CD14-positive monocyte (primary cell): ENCODE measurements at regions not wholly inside any gene's neighbourhood (a gene's known extent, or its start where the extent isn't known, plus 50 kb on each side); places are given as distances from the start of the nearest gene placed in this dataset.

Experiments
- DNase-seq, 3 donors: peaks; one replicate each; pipeline ENCODE4 v3.0.0-alpha.2; 2011 to 2022
- H2AFZ ChIP-seq: 2 replicates; pipeline ENCODE4 v1.6.0; 2012; ENCODE audit warnings: mild to moderate bottlenecking, low read depth, low read length, inconsistent platforms; ENCODE audit not compliant: insufficient read depth, poor library complexity, severe bottlenecking
- H3K27ac ChIP-seq, 2 donors: 1 replicate in 1 of 2; 2 replicates in 1 of 2; pipeline ENCODE4 v1.5.1; 2012 to 2013; ENCODE audit warnings: low read length in 2 of 2, control low read depth in 1 of 2, inconsistent platforms in 1 of 2, low read depth in 1 of 2, mild to moderate bottlenecking in 1 of 2
- H3K27me3 ChIP-seq, 2 donors: one replicate each; pipeline versions ENCODE4 v1.6.0 to v1.6.1; 2011 to 2013; ENCODE audit warnings: low read length in 2 of 2; ENCODE audit not compliant: control insufficient read depth in 2 of 2, insufficient read depth in 2 of 2
- H3K36me3 ChIP-seq, 2 donors: replicated peaks in 1 of 2; 1 replicate in 1 of 2; 2 replicates in 1 of 2; pipeline versions ENCODE4 v1.5.1 to v1.6.1; 2012 to 2013; ENCODE audit warnings: low read length in 2 of 2, control low read depth in 1 of 2, inconsistent platforms in 1 of 2, mild to moderate bottlenecking in 1 of 2; ENCODE audit not compliant: insufficient read depth in 2 of 2, control insufficient read depth in 1 of 2
- H3K4me1 ChIP-seq, 2 donors: 1 replicate in 1 of 2; 2 replicates in 1 of 2; pipeline versions ENCODE4 v1.5.1 to v1.6.1; 2012 to 2013; ENCODE audit warnings: low read length in 2 of 2, control low read depth in 1 of 2, inconsistent platforms in 1 of 2, mild to moderate bottlenecking in 1 of 2, moderate library complexity in 1 of 2; ENCODE audit not compliant: insufficient read depth in 2 of 2, control insufficient read depth in 1 of 2
- H3K4me2 ChIP-seq: replicated peaks from 2 replicates; pipeline ENCODE3; 2012; ENCODE audit warnings: low read length, moderate library complexity, mild to moderate bottlenecking; ENCODE audit not compliant: poor library complexity, severe bottlenecking; ENCODE audit errors: extremely low read depth
- H3K4me3 ChIP-seq, 3 experiments: fragments of 200-600 bp in 1 of 3; sonication (generic) in 1 of 3; replicated peaks in 1 of 3; 1 replicate in 2 of 3; 2 replicates in 1 of 3; pipeline ENCODE4 v1.5.1; 2011 to 2013; ENCODE audit warnings: low read length in 3 of 3, mild to moderate bottlenecking in 3 of 3, control low read depth in 2 of 3, low read depth in 2 of 3, inconsistent platforms in 1 of 3, moderate library complexity in 1 of 3
- H3K79me2 ChIP-seq: 2 replicates; pipeline ENCODE4 v1.6.0; 2012; ENCODE audit warnings: mild to moderate bottlenecking, control low read depth, inconsistent platforms, low read length, moderate library complexity; ENCODE audit not compliant: insufficient read depth
- H3K9ac ChIP-seq: 2 replicates; pipeline ENCODE4 v1.6.0; 2017; ENCODE audit warnings: low read length, mild to moderate bottlenecking; ENCODE audit not compliant: insufficient read depth, poor library complexity, severe bottlenecking
- H3K9me3 ChIP-seq, 2 donors: replicated peaks in 1 of 2; 1 replicate in 1 of 2; 2 replicates in 1 of 2; pipeline versions ENCODE4 v1.5.1 to v1.6.1; 2012 to 2013; ENCODE audit warnings: low read length in 2 of 2, control low read depth in 1 of 2; ENCODE audit not compliant: control insufficient read depth in 1 of 2, insufficient read depth in 1 of 2
- H4K20me1 ChIP-seq: 2 replicates; pipeline ENCODE4 v1.6.0; 2012; ENCODE audit warnings: mild to moderate bottlenecking, low read length, control low read depth, moderate library complexity; ENCODE audit not compliant: insufficient read depth
- H3K27ac Mint-ChIP-seq, 7 donors: one replicate each; pipeline ENCODE4 v1.8.0; 2020; ENCODE audit warnings: mild to moderate bottlenecking in 7 of 7, mixed read lengths in 7 of 7, moderate library complexity in 6 of 7, inconsistent platforms in 2 of 7
- H3K27me3 Mint-ChIP-seq, 3 donors: one replicate each; pipeline ENCODE4 v1.8.0; 2021 to 2022; ENCODE audit warnings: low read depth in 3 of 3, mild to moderate bottlenecking in 3 of 3, mixed read lengths in 3 of 3, moderate library complexity in 3 of 3, inconsistent platforms in 1 of 3
- H3K36me3 Mint-ChIP-seq, 2 donors: one replicate each; pipeline ENCODE4 v1.8.0; 2020; ENCODE audit warnings: mixed read lengths in 2 of 2, inconsistent platforms in 1 of 2, mild to moderate bottlenecking in 1 of 2
- H3K4me1 Mint-ChIP-seq: one replicate; pipeline ENCODE4 v1.8.0; 2020; ENCODE audit warnings: mild to moderate bottlenecking, mixed read lengths
- H3K4me3 Mint-ChIP-seq, 2 donors: one replicate each; pipeline ENCODE4 v1.8.0; 2020; ENCODE audit warnings: mild to moderate bottlenecking in 2 of 2, mixed read lengths in 2 of 2, moderate library complexity in 1 of 2
- H3K9me3 Mint-ChIP-seq, 7 donors: one replicate each; pipeline ENCODE4 v1.8.0; 2020 to 2022; ENCODE audit warnings: mixed read lengths in 7 of 7, mild to moderate bottlenecking in 6 of 7, moderate library complexity in 6 of 7, inconsistent platforms in 2 of 7
- WGBS: methylation state at CpG from one replicate; pipeline ENCODE4 v1.1.5; 2013; ENCODE audit warnings: missing lambda C conversion rate; ENCODE audit not compliant: insufficient coverage; 5-methylcytosine and 5-hydroxymethylcytosine counted together
- intact Hi-C, 2 donors: fragments of 100-400 bp; cut with micrococcal nuclease; formaldehyde crosslinking; loops; one replicate each; pipeline versions ENCODE4 v1.15.0 to v1.15.1; 2023
- TF ChIP-seq, protein P1 (sequence below): fragments of 200-600 bp; IDR thresholded peaks from one replicate; pipeline ENCODE4 v1.8.0; 2022; ENCODE audit warnings: antibody characterized with exemption, mild to moderate bottlenecking

DNA sequence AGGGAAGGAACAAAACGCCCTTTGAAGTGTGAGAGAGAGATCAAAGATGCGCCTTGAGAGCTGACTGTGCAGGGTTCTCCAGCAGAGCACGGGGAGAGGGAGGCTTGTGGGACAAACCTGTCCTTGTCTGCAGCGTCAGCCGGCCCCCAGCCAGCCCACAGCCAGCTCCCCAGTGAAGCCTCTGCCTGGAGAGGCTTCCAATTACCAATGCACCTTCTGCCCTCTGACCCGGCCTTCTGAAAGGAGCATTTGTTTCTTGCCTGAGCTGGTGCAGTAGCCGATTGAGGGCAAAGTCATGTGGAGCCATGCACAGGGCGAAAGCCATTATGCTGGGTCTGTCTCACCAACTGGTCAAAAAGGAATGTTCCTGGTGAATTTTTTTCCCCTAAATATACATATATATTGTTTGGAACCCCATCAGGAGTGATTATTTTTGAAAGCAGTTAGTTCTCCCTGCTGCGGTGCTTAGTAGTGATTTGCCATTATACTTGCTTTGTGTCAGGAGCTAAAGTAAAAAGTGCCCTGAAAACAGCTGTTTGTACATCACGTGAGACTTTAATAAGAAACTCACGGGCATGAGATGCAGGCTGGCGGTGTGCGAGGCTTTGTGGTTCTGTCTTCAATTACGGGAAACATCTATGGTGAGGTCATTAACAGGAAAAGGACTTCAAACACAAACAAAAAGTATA, 268.6 kb downstream of the KLF6 start:
- Mint-ChIP-seq H3K36me3 (no peaks in the 10 kb centered on the region), H3K27ac (no peak overlapping the region), H3K4me1 (no peaks in the 10 kb centered on the region), H3K9me3 (peaks cover 23 to 34% (median 26%) of the 10 kb centered on the region in 7 donors), H3K27me3 (peaks cover 2 to 4% (median 3%) of the 10 kb centered on the region in 3 donors), H3K4me3 (no peak overlapping the region)
- Histone ChIP-seq H3K36me3 (no peaks in the 10 kb centered on the region), H3K4me1 (no peaks in the 10 kb centered on the region), H3K9ac (no peak overlapping the region), H3K4me2 (no peak overlapping the region), H3K27ac (no peak overlapping the region), H3K79me2 (no peaks in the 10 kb centered on the region), H3K4me3 (no peak overlapping the region), H2AFZ (no peak overlapping the region), H3K27me3 (no peaks in the 10 kb centered on the region), H4K20me1 (no peaks in the 10 kb centered on the region), H3K9me3 (peaks cover 10 to 23% of the 10 kb centered on the region in 2 donors)
- no peak for DNase-seq
- intact Hi-C loops, result no loop called here
- TF ChIP-seq, protein P1, sequence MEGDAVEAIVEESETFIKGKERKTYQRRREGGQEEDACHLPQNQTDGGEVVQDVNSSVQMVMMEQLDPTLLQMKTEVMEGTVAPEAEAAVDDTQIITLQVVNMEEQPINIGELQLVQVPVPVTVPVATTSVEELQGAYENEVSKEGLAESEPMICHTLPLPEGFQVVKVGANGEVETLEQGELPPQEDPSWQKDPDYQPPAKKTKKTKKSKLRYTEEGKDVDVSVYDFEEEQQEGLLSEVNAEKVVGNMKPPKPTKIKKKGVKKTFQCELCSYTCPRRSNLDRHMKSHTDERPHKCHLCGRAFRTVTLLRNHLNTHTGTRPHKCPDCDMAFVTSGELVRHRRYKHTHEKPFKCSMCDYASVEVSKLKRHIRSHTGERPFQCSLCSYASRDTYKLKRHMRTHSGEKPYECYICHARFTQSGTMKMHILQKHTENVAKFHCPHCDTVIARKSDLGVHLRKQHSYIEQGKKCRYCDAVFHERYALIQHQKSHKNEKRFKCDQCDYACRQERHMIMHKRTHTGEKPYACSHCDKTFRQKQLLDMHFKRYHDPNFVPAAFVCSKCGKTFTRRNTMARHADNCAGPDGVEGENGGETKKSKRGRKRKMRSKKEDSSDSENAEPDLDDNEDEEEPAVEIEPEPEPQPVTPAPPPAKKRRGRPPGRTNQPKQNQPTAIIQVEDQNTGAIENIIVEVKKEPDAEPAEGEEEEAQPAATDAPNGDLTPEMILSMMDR, result no peak
- WGBS, result 99% methylated on average over 10 of the region's 14 CpGs

DNA sequence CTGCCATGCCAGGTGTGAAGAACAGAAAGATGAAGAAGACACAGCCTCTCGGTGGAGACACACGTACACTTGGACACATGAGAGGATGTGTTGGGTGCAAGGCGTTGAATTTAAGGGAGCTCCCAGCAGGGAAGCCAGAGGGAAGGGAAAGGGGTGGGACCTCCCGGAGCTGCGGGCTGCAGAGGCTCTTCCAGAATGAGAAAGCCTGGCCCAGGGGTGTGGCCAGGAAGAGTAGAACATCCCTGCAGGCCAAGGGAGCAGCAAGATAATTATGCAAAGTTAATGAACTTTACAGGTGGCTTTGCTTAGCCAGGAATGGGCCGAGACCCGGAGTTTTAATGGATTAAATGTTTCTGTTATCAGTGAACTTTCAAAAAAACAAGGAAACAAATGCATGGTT, 270.3 kb downstream of the KLF6 start:
- TF ChIP-seq, protein P1, result no peak
- H3K4me2 ChIP-seq, result no peak overlapping the region
- no peaks in the 10 kb centered on the region for H3K4me1 Mint-ChIP-seq
- H3K79me2 ChIP-seq, result no peaks in the 10 kb centered on the region
- no peak for DNase-seq
- 97% methylated on average over 5 of the region's 7 CpGs for WGBS
- H3K27me3 Mint-ChIP-seq, result peaks cover 4 to 6% (median 4%) of the 10 kb centered on the region in 3 donors
- no peak overlapping the region for H3K27ac Mint-ChIP-seq
- no peak overlapping the region for H3K4me3 ChIP-seq
- H2AFZ ChIP-seq, result no peak overlapping the region
- no peaks in the 10 kb centered on the region for H3K36me3 Mint-ChIP-seq
- no peak overlapping the region for H3K27ac ChIP-seq
- intact Hi-C loops, result no loop called here
- no peaks in the 10 kb centered on the region for H3K4me1 ChIP-seq
- no peak overlapping the region for H3K9ac ChIP-seq
- H3K9me3 ChIP-seq, result peaks cover 10 to 23% of the 10 kb centered on the region in 2 donors
- no peak overlapping the region for H3K4me3 Mint-ChIP-seq
- H3K27me3 ChIP-seq, result no peaks in the 10 kb centered on the region
- H3K36me3 ChIP-seq, result no peaks in the 10 kb centered on the region
- peaks cover 19 to 34% (median 24%) of the 10 kb centered on the region in 7 donors for H3K9me3 Mint-ChIP-seq
- H4K20me1 ChIP-seq, result no peaks in the 10 kb centered on the region
